ENCODE measurements at regions not wholly inside any gene's neighbourhood (a gene's known extent, or its start where the extent isn't known, plus 50 kb on each side); places are given as distances from the start of the nearest gene placed in this dataset.

DNA sequence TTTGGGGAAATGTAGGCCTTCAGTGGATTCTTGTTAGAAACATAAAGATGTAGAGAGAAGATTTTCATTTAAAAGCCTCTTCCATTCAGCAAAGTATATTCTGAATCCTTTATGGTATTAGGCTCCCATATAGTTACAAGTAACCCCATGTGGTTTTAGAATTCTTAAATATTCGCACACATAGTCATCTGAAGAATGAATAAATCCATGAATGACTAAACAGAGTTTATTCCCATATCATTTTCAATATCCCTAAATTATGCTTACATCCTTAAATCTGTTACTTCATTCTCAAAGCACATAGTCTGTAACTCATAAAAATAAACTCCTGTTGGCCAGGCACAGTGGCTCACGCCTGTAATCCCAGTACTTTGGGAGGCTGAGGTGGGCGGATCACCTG is 962.1 kb downstream of the KCNJ18 start:
- no TSS peak for BruUV-seq (replicated peaks)
- H3K9me3 ChIP-seq (ENCODE audit: control insufficient read depth, insufficient read depth, low read depth, low read length): no peaks in the 10 kb centered on the region
- H3K4me3 ChIP-seq (ENCODE audit: low read depth in 2 of 2, low read length in 2 of 2): no peak overlapping the region
- ATAC-seq (no peak), DNase-seq (ENCODE audit: low read depth, low spot score) (no peak)
- in situ Hi-C loops (cut with HindIII; ENCODE audit: low pct_unique_long_range_greater_than_20kb, low sequenced_read_pairs) (no loop called here), intact Hi-C loops (cut with micrococcal nuclease; ENCODE audit: unreplicated experiment) (no loop called here)
- ChIA-PET CTCF (no interaction called here), POLR2A (no interaction called here)
- no peaks in the 10 kb centered on the region for H3K4me1 ChIP-seq (ENCODE audit: control insufficient read depth, insufficient read depth, low read length)
- TF ChIP-seq, protein P1, sequence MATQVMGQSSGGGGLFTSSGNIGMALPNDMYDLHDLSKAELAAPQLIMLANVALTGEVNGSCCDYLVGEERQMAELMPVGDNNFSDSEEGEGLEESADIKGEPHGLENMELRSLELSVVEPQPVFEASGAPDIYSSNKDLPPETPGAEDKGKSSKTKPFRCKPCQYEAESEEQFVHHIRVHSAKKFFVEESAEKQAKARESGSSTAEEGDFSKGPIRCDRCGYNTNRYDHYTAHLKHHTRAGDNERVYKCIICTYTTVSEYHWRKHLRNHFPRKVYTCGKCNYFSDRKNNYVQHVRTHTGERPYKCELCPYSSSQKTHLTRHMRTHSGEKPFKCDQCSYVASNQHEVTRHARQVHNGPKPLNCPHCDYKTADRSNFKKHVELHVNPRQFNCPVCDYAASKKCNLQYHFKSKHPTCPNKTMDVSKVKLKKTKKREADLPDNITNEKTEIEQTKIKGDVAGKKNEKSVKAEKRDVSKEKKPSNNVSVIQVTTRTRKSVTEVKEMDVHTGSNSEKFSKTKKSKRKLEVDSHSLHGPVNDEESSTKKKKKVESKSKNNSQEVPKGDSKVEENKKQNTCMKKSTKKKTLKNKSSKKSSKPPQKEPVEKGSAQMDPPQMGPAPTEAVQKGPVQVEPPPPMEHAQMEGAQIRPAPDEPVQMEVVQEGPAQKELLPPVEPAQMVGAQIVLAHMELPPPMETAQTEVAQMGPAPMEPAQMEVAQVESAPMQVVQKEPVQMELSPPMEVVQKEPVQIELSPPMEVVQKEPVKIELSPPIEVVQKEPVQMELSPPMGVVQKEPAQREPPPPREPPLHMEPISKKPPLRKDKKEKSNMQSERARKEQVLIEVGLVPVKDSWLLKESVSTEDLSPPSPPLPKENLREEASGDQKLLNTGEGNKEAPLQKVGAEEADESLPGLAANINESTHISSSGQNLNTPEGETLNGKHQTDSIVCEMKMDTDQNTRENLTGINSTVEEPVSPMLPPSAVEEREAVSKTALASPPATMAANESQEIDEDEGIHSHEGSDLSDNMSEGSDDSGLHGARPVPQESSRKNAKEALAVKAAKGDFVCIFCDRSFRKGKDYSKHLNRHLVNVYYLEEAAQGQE (IDR thresholded peaks at IDR 0.05; ENCODE audit: insufficient read depth in 1 of 2, low read depth in 2 of 2, low read length in 1 of 2): no peak
- no peak for TF ChIP-seq SIN3A (IDR thresholded peaks at IDR 0.05; ENCODE audit: borderline replicate concordance, insufficient read depth, low read depth, low read length)
- no peak for TF ChIP-seq TCF7L2 (IDR thresholded peaks at IDR 0.05; ENCODE audit: low read depth, low read length)
- TF ChIP-seq POLR2AphosphoS5 (IDR thresholded peaks at IDR 0.05; ENCODE audit: low read depth, low read length): no peak
- TF ChIP-seq, protein P2, sequence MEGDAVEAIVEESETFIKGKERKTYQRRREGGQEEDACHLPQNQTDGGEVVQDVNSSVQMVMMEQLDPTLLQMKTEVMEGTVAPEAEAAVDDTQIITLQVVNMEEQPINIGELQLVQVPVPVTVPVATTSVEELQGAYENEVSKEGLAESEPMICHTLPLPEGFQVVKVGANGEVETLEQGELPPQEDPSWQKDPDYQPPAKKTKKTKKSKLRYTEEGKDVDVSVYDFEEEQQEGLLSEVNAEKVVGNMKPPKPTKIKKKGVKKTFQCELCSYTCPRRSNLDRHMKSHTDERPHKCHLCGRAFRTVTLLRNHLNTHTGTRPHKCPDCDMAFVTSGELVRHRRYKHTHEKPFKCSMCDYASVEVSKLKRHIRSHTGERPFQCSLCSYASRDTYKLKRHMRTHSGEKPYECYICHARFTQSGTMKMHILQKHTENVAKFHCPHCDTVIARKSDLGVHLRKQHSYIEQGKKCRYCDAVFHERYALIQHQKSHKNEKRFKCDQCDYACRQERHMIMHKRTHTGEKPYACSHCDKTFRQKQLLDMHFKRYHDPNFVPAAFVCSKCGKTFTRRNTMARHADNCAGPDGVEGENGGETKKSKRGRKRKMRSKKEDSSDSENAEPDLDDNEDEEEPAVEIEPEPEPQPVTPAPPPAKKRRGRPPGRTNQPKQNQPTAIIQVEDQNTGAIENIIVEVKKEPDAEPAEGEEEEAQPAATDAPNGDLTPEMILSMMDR (IDR thresholded peaks at IDR 0.05): no peak
- H3K27me3 ChIP-seq (ENCODE audit: control insufficient read depth, insufficient read depth, low read length): no peaks in the 10 kb centered on the region
- H3K27ac ChIP-seq (ENCODE audit: low read length): no peak overlapping the region
- H3K36me3 ChIP-seq (ENCODE audit: control insufficient read depth, insufficient read depth, low read length): no peaks in the 10 kb centered on the region

DNA sequence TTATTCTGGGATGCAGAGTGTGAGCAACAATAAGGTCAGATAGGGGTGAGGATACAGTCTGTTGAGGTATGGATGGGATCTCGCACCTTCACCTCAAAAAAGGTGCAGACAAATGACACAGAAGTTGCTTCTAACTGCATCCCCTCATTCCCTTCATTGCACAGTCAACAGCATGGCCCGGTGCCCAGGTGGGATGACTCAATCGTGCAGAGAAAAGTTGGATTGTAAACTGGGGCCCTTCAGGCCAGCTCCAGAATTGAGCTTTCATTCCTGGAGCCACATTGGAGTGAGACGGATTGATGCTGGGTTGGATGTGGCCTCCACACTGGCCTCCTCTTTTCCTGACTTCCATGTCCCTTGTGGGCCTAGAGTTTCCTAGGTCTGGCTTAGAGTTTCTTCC is 977.4 kb downstream of the KCNJ18 start:
- ChIA-PET POLR2A (no interaction called here), CTCF (no interaction called here)
- H3K36me3 ChIP-seq (ENCODE audit: control insufficient read depth, insufficient read depth, low read length): no peaks in the 10 kb centered on the region
- DNase-seq (ENCODE audit: low read depth, low spot score) (no peak), ATAC-seq (no peak)
- intact Hi-C loops (cut with micrococcal nuclease; ENCODE audit: unreplicated experiment) (no loop called here), in situ Hi-C loops (cut with HindIII; ENCODE audit: low pct_unique_long_range_greater_than_20kb, low sequenced_read_pairs) (no loop called here)
- no peaks in the 10 kb centered on the region for H3K27me3 ChIP-seq (ENCODE audit: control insufficient read depth, insufficient read depth, low read length)
- TF ChIP-seq POLR2AphosphoS5 (IDR thresholded peaks at IDR 0.05; ENCODE audit: low read depth, low read length) (no peak), SIN3A (IDR thresholded peaks at IDR 0.05; ENCODE audit: borderline replicate concordance, insufficient read depth, low read depth, low read length) (no peak), TCF7L2 (IDR thresholded peaks at IDR 0.05; ENCODE audit: low read depth, low read length) (no peak)
- TF ChIP-seq, protein P1 (IDR thresholded peaks at IDR 0.05; ENCODE audit: insufficient read depth in 1 of 2, low read depth in 2 of 2, low read length in 1 of 2): no peak
- TF ChIP-seq, protein P2 (IDR thresholded peaks at IDR 0.05): no peak
- no peaks in the 10 kb centered on the region for H3K9me3 ChIP-seq (ENCODE audit: control insufficient read depth, insufficient read depth, low read depth, low read length)
- H3K27ac ChIP-seq (ENCODE audit: low read length): no peak overlapping the region
- no TSS peak for BruUV-seq (replicated peaks)
- H3K4me1 ChIP-seq (ENCODE audit: control insufficient read depth, insufficient read depth, low read length): no peaks in the 10 kb centered on the region
- no peak overlapping the region for H3K4me3 ChIP-seq (ENCODE audit: low read depth in 2 of 2, low read length in 2 of 2)

Data from Panc1 (cell line).